A549 (cell line): ENCODE measurements at regions not wholly inside any gene's neighbourhood (a gene's known extent, or its start where the extent isn't known, plus 50 kb on each side); places are given as distances from the start of the nearest gene placed in this dataset.

Experiments
- ZC3H11A ChIP-seq: fragments of 450-650 bp; IDR thresholded peaks from 2 replicates; pipeline ENCODE4 v1.6.1; 2014; ENCODE audit warnings: antibody characterized with exemption, mild to moderate bottlenecking
- TF ChIP-seq, protein P1 (sequence below): fragments of >200 bp; sonication (Bioruptor Twin); formaldehyde crosslinking; IDR thresholded peaks from 3 replicates; pipeline ENCODE4 v1.5.1; 2016

GRCh38 chr5:38706376-38706775, 139.4 kb upstream of the OSMR start:
- no peak for TF ChIP-seq ZC3H11A
- TF ChIP-seq, protein P1, sequence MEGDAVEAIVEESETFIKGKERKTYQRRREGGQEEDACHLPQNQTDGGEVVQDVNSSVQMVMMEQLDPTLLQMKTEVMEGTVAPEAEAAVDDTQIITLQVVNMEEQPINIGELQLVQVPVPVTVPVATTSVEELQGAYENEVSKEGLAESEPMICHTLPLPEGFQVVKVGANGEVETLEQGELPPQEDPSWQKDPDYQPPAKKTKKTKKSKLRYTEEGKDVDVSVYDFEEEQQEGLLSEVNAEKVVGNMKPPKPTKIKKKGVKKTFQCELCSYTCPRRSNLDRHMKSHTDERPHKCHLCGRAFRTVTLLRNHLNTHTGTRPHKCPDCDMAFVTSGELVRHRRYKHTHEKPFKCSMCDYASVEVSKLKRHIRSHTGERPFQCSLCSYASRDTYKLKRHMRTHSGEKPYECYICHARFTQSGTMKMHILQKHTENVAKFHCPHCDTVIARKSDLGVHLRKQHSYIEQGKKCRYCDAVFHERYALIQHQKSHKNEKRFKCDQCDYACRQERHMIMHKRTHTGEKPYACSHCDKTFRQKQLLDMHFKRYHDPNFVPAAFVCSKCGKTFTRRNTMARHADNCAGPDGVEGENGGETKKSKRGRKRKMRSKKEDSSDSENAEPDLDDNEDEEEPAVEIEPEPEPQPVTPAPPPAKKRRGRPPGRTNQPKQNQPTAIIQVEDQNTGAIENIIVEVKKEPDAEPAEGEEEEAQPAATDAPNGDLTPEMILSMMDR, result no peak
